Activated CD8-positive, alpha-beta T cell treated with anti-CD3 and anti-CD28 coated beads for 36 hours (primary cell): ENCODE measurements at regions not wholly inside any gene's neighbourhood (a gene's known extent, or its start where the extent isn't known, plus 50 kb on each side); places are given as distances from the start of the nearest gene placed in this dataset. TPM values are rescaled to one million over a fixed set of nuclear protein-coding genes. Genes with fewer than 3 reads are reported as not detected.

Experiments used
- ATAC-seq: fragments of 200-7000 bp; cut with Tn5 transposase; one replicate; pipeline ENCODE4 v1.10.0; 2021; ENCODE audit warnings: mild to moderate bottlenecking, moderate library complexity
- CTCF ChIA-PET: fragments of 350-600 bp; sonication (Branson Sonifier 250); formaldehyde crosslinking; loops from one replicate; lab custom pipeline; 2021; ENCODE audit warnings: antibody characterized with exemption; lab: Charles Lee
- POLR2A ChIA-PET: fragments of 350-600 bp; sonication (Branson Sonifier 250); formaldehyde crosslinking; loops from one replicate; lab custom pipeline; 2021; ENCODE audit warnings: antibody characterized with exemption; lab: Charles Lee
- DNase-seq: peaks from one replicate; pipeline ENCODE4 v3.0.0-alpha.2; 2020
- H3K27ac Mint-ChIP-seq: one replicate; pipeline ENCODE4 v1.8.0; 2021; ENCODE audit warnings: mild to moderate bottlenecking, mixed read lengths
- H3K27me3 Mint-ChIP-seq: one replicate; pipeline ENCODE4 v1.8.0; 2021; ENCODE audit warnings: mixed read lengths
- H3K36me3 Mint-ChIP-seq: one replicate; pipeline ENCODE4 v1.8.0; 2021; ENCODE audit warnings: low read depth, mixed read lengths
- H3K4me1 Mint-ChIP-seq: one replicate; pipeline ENCODE4 v1.8.0; 2021; ENCODE audit warnings: low read depth, mixed read lengths
- H3K4me3 Mint-ChIP-seq: one replicate; pipeline ENCODE4 v1.8.0; 2021; ENCODE audit warnings: mild to moderate bottlenecking, moderate library complexity, mixed read lengths
- H3K9me3 Mint-ChIP-seq: one replicate; pipeline ENCODE4 v1.8.0; 2021; ENCODE audit warnings: mixed read lengths
- intact Hi-C: fragments of 100-400 bp; cut with micrococcal nuclease; formaldehyde crosslinking; loops from one replicate; pipeline ENCODE4 v1.10.0; 2022
- microRNA-seq: library from miRNA; unstranded; fragments of <30 nt; microRNA quantifications from one replicate; pipeline ENCODE4 v1.2.0, GENCODE V29; 2022; ENCODE audit warnings: borderline microRNAs expressed, borderline replicate concordance
- TF ChIP-seq, protein P1 (sequence below): fragments of 200-600 bp; IDR thresholded peaks from one replicate; pipeline ENCODE4 v1.8.0; 2022; ENCODE audit warnings: antibody characterized with exemption, mild to moderate bottlenecking

DNA sequence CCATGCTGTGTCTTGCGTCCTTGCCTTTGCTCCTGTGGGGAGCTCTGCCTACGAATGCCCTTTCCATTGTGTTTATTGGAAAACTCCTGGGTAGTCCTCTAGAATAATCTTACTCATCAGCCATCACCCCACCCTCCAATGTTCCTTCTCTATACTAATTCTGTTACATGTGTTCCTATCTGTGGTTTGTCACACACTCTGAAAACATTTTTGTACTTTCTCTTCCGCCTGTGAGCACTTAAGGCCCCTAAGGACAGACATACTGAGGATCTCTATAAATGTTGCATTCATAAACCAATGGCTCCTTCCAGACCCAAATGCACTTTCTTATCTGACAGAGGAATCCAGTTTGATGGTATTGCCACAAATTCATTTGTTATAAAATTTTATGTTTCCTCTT, 53.9 kb upstream of the MON1B start:
- no peak overlapping the region for H3K27ac Mint-ChIP-seq
- CTCF ChIA-PET = no interaction called here
- ATAC-seq (no peak), DNase-seq (no peak)
- H3K27me3 Mint-ChIP-seq = peaks cover 6% of the 10 kb centered on the region
- intact Hi-C loops = no loop called here
- TF ChIP-seq, protein P1, sequence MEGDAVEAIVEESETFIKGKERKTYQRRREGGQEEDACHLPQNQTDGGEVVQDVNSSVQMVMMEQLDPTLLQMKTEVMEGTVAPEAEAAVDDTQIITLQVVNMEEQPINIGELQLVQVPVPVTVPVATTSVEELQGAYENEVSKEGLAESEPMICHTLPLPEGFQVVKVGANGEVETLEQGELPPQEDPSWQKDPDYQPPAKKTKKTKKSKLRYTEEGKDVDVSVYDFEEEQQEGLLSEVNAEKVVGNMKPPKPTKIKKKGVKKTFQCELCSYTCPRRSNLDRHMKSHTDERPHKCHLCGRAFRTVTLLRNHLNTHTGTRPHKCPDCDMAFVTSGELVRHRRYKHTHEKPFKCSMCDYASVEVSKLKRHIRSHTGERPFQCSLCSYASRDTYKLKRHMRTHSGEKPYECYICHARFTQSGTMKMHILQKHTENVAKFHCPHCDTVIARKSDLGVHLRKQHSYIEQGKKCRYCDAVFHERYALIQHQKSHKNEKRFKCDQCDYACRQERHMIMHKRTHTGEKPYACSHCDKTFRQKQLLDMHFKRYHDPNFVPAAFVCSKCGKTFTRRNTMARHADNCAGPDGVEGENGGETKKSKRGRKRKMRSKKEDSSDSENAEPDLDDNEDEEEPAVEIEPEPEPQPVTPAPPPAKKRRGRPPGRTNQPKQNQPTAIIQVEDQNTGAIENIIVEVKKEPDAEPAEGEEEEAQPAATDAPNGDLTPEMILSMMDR = no peak
- H3K4me1 Mint-ChIP-seq = no peaks in the 10 kb centered on the region
- no peaks in the 10 kb centered on the region for H3K36me3 Mint-ChIP-seq
- H3K4me3 Mint-ChIP-seq = no peak overlapping the region
- no peaks in the 10 kb centered on the region for H3K9me3 Mint-ChIP-seq
- POLR2A ChIA-PET = no interaction called here

Small RNAs in the stretch of these regions (microRNA-seq; reads per million reads assigned to microRNA genes)
- gene MIR4719 = not detected
